ENCODE measurements at regions not wholly inside any gene's neighbourhood (a gene's known extent, or its start where the extent isn't known, plus 50 kb on each side); places are given as distances from the start of the nearest gene placed in this dataset.

DNA sequence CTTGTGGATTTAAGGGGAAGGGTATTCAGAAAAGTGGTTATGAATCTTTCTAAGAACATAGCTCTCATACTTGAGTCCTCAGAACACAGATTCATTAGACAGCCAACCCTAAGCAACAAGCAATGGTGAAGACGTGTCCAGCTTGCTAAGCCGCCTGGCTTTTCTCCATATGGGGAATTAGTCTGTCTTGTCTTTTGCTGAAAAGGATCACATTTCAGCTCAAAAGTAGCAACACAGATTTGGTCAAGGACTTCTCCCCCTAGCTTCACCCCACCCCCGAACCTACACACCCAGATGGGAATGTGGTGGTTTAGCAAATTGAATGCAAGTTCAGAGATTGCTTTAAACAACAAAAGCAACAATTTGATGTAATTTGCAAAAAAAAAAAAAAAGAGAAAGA is 103.3 kb upstream of the RASGEF1B start:
- DNase-seq: no peak

DNA sequence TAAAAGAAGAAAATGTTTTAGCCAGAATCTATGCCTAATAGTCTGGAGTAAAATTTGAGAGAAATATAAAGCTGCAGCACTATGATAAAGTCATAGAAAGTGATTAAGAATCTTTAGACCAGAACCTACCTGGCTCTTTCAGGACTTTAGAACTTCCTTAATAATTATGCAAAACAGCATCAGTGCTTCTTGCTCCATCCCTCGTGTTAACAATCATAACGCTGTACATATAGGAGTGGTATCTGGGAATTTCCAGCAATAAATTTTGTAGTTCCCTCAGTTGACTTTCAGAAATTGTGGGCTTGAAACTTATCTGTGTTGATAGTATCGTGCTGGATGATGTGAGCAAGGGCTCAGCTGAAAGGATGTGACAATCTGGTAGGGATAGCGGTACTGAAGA is 102.1 kb upstream of the RASGEF1B start:
- no peak for DNase-seq

DNA sequence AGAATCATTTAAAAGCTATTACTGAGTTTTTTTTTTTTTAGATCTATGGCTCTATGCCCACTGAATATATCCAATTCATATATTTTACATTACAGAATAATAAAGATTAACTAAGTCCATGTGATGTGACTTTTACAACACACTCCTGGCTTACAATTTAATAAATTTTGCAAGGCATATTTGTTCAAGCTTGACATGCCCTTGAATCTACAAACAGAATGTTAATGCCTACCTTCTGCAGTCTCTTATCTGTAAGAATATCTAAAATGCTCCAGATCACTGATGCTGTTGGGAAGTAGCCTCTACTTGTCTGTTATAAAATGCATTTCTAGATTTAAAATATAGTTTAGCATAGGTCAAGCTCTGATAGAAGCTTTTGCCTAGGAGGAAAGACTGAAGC is 100.7 kb upstream of the RASGEF1B start:
- DNase-seq: no peak

DNA sequence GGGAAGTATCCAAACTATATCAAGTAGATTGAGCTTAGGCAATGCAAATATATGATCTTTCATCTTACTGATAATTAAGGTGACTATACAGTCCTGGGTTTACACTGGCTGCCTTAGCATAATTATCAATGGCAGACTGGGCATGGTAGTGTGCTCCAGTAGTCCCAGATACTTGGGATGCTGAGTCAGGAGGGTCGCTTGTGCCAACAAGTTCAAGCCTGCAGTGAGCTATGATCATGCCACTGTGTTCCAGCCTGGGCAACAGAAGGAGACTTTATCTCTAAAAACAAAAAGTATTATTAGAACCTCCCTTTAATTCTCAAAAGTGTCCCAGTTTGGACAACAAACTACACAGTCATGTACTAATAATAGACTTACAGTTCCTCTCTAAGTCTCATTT is 99.4 kb upstream of the RASGEF1B start:
- DNase-seq: no peak

DNA sequence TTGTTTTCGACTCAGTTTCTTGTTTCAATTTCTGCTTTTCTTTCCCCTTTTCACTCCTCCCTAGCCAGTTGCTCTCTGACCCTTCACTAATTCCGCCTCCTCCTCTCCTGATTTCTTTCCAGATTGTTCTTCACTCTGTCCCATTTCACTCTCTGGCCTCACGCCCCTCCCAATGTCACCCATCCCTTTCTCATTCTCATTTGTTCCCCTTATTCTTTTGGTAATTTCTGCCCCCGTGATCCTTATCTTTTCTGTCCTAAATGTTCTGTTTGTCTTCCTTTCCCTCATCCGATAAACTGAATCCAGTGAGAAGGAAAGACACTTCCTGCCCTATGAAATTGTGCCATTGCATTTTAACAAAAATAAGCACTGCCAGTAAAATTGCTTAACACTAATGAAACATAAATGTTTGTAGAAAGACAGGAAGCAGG is 94.5 kb upstream of the RASGEF1B start:
- no peak for DNase-seq

DNA sequence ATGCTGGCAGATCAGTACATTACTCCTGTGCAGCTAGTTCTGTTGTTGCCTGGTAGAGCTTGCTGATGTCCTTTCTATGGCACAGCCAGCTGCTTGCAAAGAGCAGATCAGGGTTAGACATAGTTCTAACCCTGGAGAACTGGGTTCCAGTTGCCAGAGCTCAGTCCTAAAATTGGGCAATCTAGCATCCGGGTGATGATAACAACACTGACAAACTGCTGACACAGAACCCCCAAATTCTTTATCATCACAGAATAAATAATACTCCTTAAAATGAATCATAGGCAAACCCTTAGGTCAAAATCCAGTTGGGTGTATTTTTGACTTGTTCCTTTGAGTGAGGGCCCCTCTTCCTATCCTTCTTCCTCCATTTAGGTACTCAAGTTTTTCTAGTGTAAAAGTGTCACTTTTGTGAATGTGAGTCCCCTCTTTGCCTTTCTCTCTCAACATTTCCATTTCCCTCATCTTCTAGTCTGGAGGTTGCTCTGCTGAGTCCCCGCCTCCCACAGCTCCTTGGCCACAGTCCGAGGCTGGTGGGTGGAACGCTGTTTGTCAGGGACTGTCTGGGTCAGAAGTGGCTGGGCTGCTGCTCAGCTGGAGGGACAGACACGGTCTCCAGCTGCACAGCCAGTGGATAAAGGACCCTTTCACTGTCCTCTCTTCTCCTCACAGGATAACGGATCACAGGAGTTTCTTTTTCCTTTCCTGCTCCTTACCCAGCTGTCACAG is 93.6 kb upstream of the RASGEF1B start:
- no peak for DNase-seq

DNA sequence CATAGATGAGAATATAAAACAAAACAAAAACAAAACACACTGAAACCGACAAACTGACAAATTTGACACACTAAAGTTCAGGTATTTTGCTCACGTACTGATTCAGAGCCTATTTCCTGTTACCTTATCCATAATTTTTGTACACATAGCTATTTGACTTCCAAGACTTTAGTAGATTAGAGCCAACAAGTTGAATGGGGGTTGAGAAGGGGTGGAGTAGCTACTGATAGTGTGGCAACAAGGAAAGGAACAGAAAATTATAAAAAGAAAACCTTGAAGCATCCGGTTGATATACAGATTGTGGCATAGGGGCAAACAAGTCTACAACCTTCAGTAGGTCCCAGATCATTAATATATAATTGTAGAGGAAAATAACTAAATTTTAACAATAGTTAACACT is 92.3 kb upstream of the RASGEF1B start:
- no peak for DNase-seq

DNA sequence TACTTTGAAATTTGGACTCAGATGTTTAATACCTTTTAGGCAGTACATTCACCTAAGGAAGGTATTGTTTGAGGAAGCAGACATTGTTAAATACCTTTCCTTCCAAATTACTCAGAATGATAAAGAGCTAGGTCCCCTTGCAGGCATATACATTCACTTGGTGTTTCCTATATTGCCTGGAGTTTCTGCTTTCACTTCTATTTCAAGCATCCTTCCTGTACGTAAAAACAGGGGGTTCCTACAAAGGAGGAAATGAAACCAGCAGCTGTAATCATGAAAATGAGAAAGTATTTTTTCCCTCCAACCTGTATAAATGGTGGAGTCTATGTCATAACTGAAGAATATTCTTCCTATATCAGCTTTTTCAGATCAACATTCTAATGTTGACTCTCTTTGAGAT is 90.4 kb upstream of the RASGEF1B start:
- DNase-seq: peak; percentile 20

DNA sequence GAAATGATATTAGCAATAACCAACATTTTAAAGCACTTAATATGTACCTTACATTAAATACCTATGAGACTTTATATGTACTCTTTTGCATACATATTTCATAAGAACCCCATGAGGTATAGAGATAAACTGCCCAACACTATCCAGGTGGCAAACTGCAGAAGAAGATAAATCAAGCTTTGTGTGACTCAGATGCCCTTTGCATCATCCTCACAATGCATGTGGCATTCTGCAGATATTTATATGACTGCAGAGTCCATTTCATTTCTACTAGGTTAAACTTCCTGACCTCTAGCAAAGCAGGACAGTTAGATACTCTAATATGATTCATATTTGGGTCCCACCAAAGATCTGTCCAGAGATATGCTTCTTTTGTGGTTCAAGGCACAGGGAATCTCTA is 85.6 kb upstream of the RASGEF1B start:
- no peak for DNase-seq

DNA sequence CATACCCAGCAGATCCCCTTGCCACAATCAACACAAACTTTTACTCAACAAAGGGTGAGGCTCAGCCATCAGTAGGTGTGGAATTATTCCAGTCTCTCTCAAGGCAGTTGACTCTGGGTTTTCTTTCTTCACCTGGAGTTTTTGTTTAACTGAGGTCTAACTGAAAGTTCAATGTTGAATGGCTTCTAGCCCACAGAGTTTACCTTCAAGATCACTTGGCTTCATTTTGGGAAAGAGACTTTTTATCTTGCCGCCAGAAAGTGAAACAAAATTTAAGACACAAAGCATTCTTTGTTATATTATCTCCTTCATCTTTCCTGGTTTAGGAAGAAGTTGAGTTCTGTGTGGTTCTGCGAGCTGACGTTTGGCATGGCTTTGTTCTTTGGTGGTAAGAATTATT is 83.8 kb upstream of the RASGEF1B start:
- DNase-seq: no peak

DNA sequence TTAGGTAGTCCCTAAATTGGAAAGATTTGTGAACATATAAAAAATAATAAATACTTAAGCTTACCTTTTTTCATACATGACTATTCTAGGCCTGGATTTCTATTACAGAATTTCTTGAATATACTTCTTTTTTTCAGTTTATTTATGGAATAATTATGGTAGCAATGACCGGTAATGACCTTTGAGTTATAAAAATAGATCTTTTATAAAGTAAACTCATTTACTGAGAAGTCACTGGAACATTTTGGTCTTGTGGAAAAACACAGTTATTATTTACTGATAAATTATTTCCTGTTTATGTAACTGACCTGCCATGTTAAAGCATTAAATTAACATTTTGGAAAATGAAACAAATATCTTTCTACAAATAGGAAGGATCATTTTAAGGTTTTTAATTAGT is 80.4 kb upstream of the RASGEF1B start:
- no peak for DNase-seq

DNA sequence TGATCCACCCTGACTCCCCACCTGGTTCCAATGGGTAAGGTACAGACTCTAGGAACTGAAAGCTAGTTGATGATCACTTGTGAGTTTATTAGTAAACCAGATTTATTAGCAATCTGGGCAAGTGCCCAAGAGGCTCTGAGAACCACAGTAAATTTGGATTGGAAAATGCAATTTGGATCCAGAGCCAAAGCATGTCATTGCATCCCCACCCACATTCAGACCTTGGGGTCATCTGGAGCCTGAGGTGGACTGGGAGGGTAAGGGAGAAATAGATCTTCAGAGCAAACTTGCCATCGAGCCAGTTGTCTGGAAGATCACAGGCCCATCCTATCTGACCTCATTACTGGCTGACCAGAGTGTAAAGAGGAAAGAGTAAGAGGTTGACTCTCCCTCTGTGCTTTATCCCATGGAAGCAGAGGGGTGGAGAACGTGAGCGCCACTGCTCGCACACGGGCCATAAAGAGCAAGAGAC is 78.7 kb upstream of the RASGEF1B start:
- DNase-seq: no peak

DNA sequence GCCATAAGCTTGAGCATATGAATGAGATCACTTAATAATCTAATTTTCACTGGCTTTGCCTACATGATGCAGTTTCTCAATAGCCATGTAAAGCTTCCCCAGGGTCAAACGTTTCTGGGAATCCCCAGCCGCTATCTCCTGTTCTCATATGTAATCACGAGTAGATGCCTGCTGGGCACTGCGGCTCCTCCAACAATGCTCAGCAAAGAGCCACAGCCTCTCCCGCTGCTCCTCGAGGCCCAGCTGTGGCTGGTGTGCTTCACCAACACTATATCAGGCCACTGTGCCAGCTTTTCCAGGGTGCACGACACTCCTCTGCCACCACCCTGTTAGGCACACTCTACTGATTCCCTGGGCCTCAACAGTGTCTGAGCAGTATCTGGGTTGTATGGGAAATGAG is 78.3 kb upstream of the RASGEF1B start:
- no peak for DNase-seq

DNA sequence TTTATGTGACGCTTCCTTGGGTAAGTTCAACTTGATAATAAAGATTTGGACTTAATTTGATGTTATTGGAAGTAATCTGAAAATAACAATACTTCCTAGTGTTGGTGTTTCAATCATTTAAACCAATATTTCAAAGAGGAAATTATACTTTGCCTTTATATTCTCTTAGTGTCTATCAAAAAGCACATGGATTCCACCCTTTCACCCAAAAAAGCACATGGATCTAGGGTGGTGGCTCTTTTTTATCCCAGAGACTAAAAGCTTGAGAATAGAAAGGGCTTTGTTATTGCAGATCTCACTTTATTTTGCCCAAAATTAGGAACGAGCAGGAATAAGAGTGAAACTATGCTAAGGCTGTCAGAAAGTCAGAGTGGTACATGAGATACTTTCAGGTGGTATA is 75.1 kb upstream of the RASGEF1B start:
- no peak for DNase-seq

DNA sequence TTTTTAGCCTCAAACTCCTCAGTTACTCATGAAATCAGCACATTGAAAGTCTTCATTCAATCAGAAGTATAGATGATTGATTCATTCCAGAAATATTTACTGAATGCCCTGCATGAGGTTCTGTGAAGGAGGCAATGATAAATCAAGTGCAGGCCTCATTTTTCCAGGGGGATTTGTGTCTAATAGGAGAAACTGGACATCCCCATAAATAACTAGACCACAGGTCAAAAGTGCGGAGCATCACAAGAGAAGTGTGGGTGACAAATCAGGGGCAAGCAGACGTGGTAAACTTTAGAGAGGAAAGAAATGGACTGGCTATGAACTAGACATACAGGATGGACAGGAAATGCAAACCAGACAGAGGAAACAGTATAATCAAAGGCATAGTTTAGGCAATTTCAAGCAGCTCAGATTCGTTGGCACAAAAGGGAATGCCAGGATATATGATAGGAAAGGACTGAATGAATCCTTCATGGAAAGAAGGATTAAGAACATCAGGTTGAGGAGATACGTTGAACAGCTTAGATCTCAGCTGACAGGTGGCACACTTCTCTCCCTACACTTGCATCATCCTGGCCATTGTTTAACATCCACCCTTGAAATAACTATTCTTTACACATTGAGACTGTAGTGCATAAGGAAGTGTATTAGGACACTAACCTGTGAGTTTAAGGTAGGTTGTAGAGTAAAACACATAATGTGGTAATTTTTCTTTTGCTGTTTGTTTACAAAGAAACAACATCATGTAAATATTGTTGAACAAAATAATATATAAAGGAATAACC is 69.6 kb upstream of the RASGEF1B start:
- no peak for DNase-seq

DNA sequence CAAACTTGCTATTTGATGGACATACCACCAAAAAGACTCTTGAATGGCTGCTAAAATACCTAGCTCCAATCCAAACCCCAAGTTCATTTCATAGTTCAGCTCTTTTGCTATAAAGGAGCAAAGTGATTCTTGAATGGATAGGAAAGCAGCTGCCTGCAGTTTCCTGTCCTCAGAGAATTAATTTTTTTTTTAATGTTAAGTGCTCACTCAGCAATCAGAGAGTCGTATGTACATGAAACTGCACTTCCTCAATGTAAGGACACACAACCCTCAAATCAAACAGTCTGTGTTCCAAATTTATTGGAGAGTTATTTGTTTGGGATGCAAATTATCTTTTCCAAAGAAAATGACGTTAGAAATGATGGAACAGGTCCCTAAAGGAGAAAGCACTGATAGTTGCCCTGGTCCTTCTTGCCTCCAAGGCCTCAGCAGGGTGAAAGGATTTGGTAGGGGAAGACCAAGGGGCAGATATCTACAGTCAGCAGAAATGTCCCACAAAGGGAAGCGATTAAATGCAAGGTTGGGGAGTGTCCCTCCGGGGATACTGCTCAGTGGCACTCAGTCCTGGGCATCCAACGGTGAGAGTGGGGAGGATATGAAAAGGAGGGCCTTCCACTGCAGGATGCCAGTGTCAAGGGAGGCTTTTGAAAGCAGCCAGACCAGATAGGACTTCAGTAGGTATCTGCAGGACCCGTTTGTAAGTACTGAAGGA is 67.2 kb upstream of the RASGEF1B start:
- no peak for DNase-seq

DNA sequence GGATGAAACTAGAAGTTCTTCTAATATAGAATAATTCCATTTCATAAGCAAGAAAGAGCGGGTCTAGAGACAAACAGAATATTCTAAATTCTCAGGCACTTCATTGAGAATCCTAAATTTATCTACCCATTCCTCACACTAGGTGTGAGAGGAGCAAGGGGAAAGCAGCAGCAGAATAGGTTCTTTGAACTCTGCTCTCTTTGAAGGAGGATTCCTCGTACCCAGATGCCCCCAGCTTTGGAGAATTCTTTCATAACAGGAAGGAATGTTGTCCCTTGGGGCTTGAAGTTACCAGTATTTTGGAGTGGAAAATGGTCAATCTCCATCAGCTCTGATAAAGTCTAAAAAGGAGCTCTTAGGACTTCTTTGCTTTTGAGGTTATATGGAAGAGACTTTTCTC is 59.7 kb upstream of the RASGEF1B start:
- DNase-seq: no peak

DNA sequence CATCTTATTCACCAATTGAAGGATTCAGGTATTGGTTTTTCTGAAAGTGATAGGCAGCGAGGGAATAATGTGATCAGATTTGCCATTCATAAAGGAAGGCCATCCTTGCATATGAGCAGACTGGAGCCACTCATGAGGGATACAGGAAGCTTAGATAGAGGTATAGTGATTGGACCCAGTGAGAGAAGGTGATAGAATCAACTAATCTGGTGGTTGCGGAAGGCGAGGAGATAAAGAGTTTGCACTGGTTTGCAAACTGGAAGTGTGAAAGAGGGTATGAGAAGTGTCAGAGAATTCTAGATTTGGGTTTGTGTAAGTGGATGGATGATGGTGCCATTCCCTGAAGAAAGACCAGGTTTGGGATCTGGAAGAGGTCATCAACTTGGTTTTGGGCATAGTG is 57.3 kb upstream of the RASGEF1B start:
- no peak for DNase-seq

DNA sequence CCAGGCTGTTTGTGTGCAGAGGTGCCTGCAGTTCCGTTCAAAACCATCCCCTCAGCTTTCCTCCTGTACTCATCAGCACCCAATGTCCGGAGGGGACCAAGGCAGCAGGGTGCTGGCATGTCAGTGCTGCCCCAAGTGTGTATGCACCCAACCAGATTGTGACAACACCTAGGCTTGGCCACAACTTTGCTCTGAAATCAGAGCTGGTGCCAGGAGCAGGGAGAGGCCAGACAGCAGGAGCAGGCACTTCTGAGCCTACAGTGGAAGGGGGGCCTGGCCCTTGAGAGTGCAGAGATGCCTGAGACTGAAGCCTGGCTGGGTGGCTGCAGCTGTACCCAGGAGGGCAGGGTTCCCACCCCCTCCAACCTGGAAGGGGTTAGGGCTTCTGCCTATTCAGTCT is 56.5 kb upstream of the RASGEF1B start:
- DNase-seq: no peak

DNA sequence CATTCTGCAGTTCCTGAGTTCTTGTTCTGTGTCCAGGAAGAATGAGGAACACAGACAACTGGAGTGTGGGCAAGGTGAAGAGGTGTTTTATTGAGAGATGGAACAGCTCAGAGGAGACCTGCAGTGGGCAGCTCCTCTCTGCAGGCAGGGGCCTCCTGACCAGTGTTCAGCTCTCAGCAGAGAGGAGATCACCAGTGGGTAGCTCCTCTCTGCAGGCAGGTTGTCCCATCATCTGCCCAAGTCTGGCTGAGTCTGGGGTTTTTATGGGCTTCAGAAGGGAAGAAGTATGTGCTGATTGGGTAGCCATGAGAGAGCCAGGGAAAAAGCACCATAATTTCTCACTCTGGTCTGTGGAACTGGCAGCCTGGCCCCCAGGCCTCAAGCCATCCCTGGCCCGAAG is 56.0 kb upstream of the RASGEF1B start:
- no peak for DNase-seq

DNA sequence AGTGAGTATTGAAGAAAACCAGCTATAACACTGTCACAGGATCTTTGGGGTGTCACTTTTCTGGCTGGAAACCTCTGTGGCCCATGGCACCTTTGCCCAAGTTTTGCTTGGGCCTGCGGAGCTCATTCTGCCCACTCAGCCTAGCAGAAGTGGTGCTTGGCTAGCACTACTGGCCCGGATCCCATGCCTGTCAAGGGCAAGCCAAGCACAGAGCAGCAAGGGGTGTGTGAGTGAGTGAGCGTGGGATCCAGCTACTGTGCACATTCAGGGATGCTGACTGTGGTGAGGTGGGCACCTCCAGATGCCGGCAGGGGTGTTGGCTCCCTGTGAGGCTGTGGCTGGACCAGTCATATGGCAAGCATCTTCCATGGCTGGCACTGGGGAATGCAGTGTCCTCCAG is 55.4 kb upstream of the RASGEF1B start:
- DNase-seq: no peak

DNA sequence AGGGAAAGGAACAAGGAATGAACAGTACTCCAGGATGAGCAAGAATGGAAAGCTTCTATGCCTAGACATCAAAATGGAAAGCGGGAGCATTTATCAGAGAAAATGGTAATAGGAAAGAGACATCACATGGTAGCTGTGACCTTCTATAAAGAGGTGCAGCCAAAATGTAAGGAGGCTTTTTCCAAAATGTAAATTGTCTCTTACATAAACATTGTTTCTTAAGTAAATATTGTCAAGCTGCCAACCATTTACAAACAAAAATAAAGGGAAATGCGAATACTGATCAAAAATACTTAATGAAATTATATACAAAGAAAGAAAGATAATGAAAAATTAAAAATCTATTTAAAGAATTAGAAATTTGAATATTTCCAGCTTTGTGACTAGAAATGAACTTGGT is 55.0 kb upstream of the RASGEF1B start:
- DNase-seq: no peak

DNA sequence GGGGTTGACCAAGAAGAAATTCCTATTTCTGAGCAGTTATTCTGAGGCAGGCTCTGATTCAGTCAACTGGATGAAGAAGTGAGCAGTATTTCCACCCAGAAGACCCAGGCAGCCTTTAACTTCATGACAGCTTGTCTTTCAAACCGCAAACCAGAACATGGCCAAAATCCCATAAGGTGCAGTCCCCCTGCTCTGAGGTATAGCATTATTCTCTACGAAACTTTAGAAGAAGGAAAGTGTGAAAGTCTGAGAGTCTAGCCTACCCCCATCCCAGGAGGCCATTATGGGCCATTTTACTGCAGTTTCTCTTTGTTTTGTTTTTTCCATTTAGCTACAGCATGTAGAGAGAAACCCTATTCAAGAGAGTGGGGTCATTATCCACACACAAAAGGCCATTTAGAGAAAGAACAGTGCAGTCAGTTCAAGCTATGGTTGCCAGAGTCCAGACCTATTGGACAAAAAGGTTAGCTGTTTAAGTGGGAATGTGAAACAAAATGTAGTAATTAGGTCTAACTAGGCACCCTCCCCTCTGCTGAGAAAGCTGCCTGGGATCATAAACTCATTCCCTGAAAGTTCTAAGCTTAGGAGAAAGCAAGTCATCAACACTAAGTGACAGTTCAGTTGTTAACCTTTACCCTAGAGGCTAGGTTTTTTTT is 52.1 kb upstream of the RASGEF1B start:
- DNase-seq: no peak

Measured in central memory CD4-positive, alpha-beta T cell (primary cell).